ENCODE measurements at regions not wholly inside any gene's neighbourhood (a gene's known extent, or its start where the extent isn't known, plus 50 kb on each side); places are given as distances from the start of the nearest gene placed in this dataset.

DNA sequence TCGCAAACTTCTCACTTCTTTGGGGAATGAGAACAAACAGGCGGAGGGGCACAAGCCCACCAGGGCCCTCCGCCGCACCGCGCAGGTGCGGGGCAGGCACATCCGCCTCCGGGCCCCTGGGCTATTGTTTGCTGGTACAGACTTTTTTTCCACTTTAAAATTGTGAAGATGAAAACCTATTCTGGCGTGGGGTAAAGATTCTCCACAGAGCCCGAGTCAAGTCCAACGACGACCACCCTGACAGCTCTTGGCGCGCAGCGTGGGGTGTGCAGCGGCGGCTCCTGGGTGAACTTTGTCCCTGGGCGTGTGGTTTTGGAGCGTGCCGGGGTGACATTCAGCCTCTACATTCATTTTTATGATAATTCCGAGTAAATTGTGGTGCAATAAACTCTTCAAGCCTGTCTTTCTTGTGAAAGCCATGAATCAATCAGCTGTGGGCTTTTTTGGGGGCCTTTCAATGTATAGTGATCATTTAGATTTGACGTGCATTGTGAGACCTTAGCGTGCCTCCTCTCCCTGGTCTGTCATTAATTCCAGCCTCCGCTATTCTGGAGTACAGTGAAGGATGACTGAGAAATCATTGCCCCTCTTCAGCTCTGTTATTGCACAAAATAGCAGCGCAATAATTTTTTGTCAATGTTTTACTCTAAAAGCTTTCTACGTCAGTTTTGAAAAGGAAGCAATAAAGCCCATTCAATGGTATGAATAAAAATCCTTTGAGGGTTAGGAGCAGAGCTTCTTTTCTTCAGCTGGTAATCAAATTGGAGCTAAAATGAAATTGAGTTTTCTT, 90.0 kb downstream of the TEX29 start:
- intact Hi-C loops (cut with DNase I; ENCODE audit: low total_unique reads): no loop called here
- TF ChIP-seq, protein P1, sequence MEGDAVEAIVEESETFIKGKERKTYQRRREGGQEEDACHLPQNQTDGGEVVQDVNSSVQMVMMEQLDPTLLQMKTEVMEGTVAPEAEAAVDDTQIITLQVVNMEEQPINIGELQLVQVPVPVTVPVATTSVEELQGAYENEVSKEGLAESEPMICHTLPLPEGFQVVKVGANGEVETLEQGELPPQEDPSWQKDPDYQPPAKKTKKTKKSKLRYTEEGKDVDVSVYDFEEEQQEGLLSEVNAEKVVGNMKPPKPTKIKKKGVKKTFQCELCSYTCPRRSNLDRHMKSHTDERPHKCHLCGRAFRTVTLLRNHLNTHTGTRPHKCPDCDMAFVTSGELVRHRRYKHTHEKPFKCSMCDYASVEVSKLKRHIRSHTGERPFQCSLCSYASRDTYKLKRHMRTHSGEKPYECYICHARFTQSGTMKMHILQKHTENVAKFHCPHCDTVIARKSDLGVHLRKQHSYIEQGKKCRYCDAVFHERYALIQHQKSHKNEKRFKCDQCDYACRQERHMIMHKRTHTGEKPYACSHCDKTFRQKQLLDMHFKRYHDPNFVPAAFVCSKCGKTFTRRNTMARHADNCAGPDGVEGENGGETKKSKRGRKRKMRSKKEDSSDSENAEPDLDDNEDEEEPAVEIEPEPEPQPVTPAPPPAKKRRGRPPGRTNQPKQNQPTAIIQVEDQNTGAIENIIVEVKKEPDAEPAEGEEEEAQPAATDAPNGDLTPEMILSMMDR (IDR thresholded peaks at IDR 0.05): no peak
- no peak for TF ChIP-seq POLR2A (IDR thresholded peaks at IDR 0.05)
- 68 to 82% methylated on average over 27 of the region's 27 CpGs for WGBS, 2 donors
- DNase-seq (ENCODE audit: low spot score in 2 of 2): no peak
- no peak overlapping the region for H3K4me3 ChIP-seq (ENCODE audit: low read depth, poor library complexity, severe bottlenecking)

DNA sequence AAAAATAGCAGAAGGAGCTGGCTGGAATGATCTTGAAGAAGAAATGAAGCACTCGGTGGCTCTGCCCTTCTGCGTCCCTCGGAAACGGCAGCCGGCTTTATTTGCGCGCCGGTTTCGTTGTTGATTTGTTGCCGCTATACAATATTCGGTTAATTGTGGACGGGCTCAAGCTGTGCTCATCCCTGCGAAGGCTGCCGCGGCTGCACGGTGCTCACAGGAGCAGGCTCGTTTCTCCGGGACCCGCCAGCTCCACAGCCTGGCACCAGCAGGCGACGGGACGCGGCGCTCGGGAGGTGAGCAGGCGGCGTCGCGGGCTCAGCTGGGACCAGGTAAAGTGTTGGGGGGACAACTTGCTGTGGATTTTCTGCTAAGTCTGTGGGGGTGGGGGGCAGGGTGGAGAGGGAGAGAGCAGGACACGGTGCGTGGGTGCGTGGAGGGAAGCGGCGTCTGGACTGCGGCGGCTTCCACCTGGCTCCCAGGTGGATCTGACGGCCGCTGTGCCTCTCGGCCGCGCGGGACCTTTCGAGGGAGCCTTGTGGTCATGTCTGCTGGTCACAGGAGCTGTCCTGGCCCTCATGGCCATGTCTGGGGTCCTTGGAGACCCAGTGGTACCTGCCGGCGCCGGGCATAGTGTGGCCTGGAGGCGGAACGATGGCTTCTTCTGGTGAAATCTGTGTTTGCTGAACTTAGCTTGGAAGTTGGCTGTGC, 90.9 kb downstream of the TEX29 start:
- TF ChIP-seq, protein P1 (IDR thresholded peaks at IDR 0.05): no peak
- no peak for TF ChIP-seq POLR2A (IDR thresholded peaks at IDR 0.05)
- no peak for DNase-seq (ENCODE audit: low spot score in 2 of 2)
- 45 to 71% methylated on average over 46 to 47 of the region's 48 CpGs for WGBS, 2 donors
- no peak overlapping the region for H3K4me3 ChIP-seq (ENCODE audit: low read depth, poor library complexity, severe bottlenecking)
- intact Hi-C loops (cut with DNase I; ENCODE audit: low total_unique reads): no loop called here

DNA sequence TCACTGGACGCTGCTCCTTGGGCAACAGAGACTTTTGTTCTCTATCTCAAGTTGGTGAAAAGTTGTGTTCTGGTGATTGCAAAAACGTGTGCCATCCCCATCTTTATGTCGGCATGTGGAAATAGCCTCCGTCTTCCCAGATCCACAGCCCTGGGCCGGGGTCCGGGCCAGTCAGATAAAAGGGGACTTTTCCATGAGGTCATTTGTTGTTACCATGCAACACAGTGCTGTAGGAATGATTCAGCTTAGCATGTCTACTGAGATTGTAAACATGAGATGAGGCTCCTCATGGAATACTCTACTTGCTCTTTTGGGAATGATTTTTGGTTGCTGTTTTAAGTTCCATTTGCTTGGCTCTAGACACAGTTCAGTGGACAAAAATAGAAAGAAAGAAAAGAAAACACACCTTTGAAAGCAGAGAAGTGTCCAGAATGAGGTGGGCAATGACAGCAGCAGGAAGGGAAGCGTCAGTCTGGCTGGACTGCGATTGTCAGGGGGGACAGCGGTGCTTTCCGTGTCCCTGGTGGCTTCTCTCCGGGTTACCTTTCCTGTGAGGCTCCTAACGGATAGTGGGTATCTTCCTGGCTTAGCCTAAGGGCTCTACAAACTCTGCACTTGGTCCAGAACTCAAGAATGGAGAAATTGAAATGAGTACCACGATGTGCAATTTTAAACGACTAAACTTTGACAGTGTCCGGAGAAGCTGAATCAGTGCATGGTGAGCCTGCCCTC, 91.6 kb downstream of the TEX29 start:
- TF ChIP-seq, protein P1 (IDR thresholded peaks at IDR 0.05): no peak
- TF ChIP-seq POLR2A (IDR thresholded peaks at IDR 0.05): no peak
- DNase-seq (ENCODE audit: low spot score in 2 of 2): no peak
- WGBS, 2 donors: 65 to 70% methylated on average over 15 of the region's 15 CpGs
- intact Hi-C loops (cut with DNase I; ENCODE audit: low total_unique reads): no loop called here
- H3K4me3 ChIP-seq (ENCODE audit: low read depth, poor library complexity, severe bottlenecking): no peak overlapping the region

DNA sequence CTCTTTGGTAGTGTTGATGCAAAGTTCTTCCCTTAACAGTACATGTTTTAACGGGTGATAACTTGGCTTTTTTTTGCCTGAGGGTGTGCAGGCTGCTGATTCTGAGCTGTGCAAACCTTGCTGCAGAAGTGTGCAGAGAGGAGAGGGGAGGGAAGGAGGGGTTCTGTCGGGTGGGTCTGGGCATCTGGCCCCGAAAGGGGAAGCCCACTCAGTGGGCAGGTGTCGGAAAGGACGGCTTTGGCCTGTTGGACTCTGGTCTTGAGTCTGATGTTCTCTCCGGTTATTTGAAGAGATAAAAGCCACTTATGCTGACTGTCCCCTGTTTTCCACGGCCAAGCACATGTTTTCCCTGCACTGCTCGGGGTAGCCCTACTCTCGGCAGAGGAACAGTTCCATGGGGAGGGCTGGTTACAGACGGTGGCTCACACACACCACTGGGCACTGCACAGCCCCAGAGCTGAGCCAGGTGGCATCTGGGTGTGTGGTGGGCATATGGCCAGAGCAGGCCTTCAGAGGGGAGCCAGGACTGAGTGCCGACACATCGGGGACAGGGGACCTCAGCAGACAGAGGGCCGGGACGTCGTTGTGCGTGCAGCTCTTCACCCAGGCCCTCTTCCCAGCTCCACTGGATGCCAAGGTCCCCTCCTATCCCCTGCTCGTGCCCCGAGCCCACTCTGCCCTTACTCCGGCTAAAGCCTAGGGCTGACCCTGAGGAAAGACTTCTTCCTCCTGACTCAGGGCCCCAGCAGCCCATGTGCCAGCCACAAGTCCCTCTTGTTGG, 93.2 kb downstream of the TEX29 start:
- intact Hi-C loops (cut with DNase I; ENCODE audit: low total_unique reads): no loop called here
- no peak overlapping the region for H3K4me3 ChIP-seq (ENCODE audit: low read depth, poor library complexity, severe bottlenecking)
- DNase-seq (ENCODE audit: low spot score in 2 of 2): no peak
- 53 to 55% methylated on average over 15 to 19 of the region's 19 CpGs for WGBS, 2 donors
- TF ChIP-seq, protein P1 (IDR thresholded peaks at IDR 0.05): no peak
- no peak for TF ChIP-seq POLR2A (IDR thresholded peaks at IDR 0.05)

DNA sequence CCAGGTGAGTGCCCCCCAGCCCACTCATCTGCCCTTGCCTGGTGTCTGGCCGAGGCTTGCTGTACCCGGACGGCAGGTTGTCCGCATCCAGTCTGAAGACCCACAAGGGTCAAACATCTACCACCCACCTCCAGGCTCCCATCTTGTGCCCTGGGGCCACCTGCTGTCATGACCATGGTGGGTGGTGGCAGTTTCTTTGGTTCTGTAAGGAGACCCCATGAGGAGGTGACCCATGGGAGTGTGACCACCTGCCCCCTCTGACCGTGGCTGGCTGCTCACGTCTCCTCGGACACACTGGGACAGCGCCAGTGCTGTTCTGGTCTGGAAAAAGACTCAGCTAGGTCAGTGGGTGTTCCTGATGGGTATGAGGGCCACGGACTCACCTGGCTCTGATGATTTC, 93.9 kb downstream of the TEX29 start:
- H3K4me3 ChIP-seq (ENCODE audit: low read depth, poor library complexity, severe bottlenecking): no peak overlapping the region
- DNase-seq (ENCODE audit: low spot score in 2 of 2): no peak
- TF ChIP-seq, protein P1 (IDR thresholded peaks at IDR 0.05): no peak
- WGBS, 2 donors: 84 to 94% methylated on average over 9 of the region's 9 CpGs
- intact Hi-C loops (cut with DNase I; ENCODE audit: low total_unique reads): no loop called here
